HG03064 (cell line): ENCODE measurements at regions not wholly inside any gene's neighbourhood (a gene's known extent, or its start where the extent isn't known, plus 50 kb on each side); places are given as distances from the start of the nearest gene placed in this dataset.
A peak's percentile ranks its signal among the peaks of the same experiment; 100 is the strongest.
"Not testable (repeated sequence)": the region's sequence is repeated elsewhere in the genome, so short reads cannot be mapped to it uniquely, and the experiment has no call there.

Experiments used
- ATAC-seq: cut with Tn5 transposase; IDR thresholded peaks from one replicate; pipeline ENCODE4 v1.9.1; 2021; ENCODE audit warnings: low read depth; ENCODE audit not compliant: unreplicated experiment

DNA sequence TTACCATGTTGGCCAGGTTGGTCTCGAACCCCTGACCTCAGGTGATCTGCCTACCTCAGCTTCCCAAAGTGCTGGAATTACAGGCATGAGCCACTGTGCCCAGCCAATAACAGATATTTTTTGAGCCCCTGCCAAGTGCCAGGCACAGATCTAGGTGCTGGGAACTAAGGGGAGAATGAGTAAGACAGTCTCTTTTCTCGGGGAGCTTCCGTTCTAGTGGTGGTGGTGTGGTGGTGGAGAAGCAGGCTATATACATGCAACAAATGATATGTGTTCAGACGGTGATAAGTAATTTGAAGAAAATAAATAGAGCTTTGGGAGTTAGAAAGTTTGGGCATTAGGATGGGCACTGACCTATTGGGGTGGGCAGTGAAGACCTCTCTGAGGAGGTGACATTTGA lies 76.7 kb upstream of the VKORC1L1 start:
- ATAC-seq, result no peak

DNA sequence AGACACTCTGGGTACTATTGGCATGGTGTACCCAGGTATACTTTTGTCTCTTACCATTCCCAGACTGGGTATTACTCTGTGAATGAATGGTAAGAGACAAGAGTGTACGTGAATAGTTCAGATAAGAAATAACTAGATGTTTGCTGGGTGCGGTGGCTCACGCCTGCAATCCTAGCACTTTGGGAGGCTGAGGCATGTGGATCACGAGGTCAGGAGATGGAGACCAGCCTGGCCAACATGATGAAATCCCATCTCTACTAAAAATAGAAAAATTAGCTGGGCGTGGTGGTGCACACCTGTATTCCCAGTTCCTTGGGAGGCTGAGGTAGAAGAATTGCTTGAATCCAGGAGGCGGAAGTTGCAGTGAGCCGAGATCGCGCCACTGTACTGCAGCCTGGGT lies 75.8 kb upstream of the VKORC1L1 start:
- not testable (repeated sequence) for ATAC-seq

DNA sequence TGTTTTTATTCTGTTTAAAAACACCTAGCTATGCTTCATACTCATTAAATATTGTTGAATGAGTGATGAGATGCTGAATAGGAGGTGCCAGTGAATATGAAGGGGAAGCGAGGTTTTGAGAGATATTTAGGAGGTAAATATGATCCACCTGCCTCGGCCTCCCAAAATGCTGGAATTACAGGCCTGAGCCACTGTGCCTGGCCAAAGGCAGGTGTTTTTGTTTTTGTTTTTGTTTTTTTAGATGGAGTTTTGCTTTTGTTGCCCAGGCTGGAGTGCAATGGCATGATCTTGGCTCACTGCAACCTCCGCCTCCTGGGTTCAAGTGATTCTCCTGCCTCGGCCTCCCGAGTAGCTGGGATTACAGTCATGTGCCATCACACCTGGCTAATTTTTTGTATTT lies 75.3 kb upstream of the VKORC1L1 start:
- ATAC-seq, result not testable (repeated sequence)

DNA sequence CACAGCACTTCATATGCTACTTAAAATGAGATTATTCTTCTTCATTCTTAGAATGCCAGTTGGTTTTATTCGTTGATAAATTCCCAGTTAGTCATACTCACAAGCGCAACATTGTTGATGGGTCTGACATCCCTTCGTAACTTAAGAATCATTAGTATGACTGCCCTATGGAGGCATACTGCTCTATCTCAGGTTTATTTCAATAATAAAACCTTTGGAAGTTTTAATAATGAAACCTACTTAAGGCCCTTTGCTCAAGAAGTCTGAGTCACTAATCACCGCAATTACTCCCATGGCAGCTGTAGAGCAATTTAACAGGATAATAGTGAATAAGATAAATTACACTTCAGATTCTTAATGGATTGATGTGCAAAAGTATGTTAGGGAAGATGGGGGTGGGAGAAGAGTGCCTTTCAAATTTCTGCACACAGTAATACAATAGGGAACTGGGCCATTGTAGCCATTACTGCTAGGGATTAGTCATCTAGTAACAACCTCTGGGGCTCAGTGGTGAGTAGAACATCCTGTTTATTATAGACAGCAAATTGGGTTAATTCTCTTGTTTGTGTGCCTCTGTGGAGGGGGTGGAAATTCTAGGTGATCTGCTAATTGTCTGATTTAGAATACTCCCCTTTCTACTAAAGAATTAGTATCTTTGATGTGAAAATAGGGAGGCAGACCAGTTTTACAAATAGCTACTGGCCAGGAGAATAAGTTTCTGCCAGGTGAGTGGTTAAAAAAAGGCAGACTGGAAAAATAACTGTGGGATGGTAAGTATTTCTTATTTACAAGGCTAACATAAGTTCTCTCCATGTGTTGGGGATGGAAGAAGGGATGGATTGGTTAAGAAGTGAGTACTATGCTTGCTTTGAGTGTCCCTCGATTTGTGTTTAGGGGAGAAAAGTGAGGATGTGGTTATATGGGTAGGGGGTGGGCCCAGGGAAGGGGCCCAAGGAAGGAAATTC lies 74.5 kb upstream of the VKORC1L1 start:
- peak; percentile 94 for ATAC-seq

- ATAC-seq, result not testable (repeated sequence)
Measured at GRCh38 chr7:65800191-65800590, 72.7 kb upstream of the VKORC1L1 start.

- ATAC-seq, result no peak
Measured at GRCh38 chr7:65800890-65801341, 72.0 kb upstream of the VKORC1L1 start.

- no peak for ATAC-seq
Measured at GRCh38 chr7:65804887-65805286, 68.0 kb upstream of the VKORC1L1 start.

DNA sequence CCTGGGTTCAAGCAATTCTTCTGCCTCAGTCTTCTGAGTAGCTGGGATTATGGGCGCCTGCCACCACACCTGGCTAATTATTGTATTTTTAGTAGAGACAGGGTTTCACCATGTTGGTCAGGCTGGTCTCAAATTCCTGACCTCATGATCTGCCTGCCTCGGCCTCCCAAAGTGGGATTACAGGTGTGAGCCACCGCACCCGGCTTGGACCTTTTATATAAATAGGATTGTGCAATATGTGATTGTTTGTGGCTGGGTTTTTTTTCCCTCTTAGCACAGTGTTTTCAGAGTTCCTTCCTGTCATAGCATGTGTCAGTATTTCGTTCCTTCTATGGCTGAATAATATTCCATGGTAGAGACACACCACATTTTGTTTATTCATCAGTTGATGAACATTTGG lies 65.8 kb upstream of the VKORC1L1 start:
- ATAC-seq, result not testable (repeated sequence)

DNA sequence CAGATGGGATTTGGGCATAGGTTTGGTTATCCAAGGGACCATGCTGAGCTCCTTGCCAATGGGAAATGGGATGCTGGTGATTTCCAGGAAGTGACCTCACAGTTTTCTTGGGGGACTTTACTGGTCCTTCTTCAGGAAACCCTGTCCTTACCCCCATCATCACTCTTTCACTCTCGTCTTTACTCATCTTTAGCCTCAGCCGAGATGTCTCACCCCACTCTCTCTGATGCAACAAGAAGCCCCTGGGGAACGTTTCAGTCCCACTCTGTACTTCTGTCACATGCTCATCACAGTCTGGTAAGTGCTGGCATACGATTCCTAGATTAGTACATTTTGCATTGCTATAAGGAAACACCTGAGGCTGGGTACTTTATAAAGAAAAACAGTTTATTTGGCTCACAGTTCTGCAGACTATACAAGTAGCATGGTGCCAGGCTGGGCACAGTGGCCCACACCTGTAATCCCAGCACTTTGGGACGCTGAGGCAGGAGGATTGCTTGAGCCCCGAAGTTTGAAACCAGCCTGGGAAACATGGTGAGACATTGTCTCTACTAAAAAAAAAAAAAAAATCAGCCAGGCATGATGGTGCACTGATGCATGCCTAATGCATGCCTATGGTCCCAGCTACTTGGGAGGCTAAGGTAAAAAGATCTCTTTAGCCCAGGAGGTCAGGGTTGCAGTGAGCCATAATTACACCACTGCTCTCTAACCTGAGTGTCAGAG lies 63.5 kb upstream of the VKORC1L1 start:
- peak; percentile 93 for ATAC-seq

DNA sequence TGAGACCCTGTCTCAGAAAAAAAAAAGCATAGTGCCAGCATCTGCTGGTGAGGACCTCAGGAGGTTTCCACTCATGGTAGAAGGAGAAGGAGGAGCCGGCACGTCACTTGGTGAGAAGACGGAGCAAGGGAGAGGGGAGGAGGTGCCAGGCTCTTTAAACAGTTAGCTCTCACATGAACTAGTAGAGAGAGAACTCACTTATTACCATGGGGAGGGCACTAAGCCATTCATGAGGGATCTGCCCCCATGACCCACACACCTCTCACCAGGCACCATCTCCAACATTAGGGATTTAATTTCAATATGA lies 62.9 kb upstream of the VKORC1L1 start:
- ATAC-seq, result peak; percentile 44

GRCh38 chr7:65812281-65812680 lies 60.6 kb upstream of the VKORC1L1 start:
- ATAC-seq, result no peak

DNA sequence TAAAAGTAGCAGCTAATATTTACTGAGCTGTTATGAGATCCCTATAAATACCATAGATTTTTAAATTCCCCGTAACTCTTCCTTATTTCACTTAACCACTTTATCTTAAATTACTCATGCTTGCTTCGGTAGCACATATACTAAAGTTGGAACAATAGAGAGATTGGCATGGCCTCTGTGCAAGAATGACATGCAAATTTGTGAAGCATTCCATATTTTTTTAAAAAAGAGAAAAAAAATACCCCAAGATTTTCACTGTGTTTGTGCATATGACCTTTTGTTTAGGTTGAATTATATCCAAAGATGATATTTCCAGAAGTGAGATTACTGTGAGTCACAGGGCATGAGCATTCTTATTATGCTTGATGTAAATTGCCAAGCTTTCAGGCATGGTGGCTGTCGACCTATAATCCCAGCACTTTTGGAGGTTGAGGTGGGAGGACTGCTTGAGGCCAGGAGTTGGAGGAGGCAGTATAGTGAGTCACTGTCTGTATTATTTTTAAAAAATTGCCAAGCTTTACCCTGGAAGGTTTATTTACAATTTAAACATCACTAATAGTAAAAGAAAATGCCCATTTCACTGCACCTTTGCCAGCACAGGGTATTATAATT lies 58.2 kb upstream of the VKORC1L1 start:
- not testable (repeated sequence) for ATAC-seq

- ATAC-seq, result no peak
Measured at GRCh38 chr7:65820287-65820950, 52.5 kb upstream of the VKORC1L1 start.
